Activated CD8-positive, alpha-beta T cell treated with anti-CD3 and anti-CD28 coated beads for 36 hours (primary cell): ENCODE measurements at regions not wholly inside any gene's neighbourhood (a gene's known extent, or its start where the extent isn't known, plus 50 kb on each side); places are given as distances from the start of the nearest gene placed in this dataset.

ENCODE experiments used
- ATAC-seq: fragments of 200-7000 bp; cut with Tn5 transposase; one replicate; pipeline ENCODE4 v1.10.0; 2021; ENCODE audit warnings: mild to moderate bottlenecking, moderate library complexity
- CTCF ChIA-PET: fragments of 350-600 bp; sonication (Branson Sonifier 250); formaldehyde crosslinking; loops from one replicate; lab custom pipeline; 2021; ENCODE audit warnings: antibody characterized with exemption; lab: Charles Lee
- POLR2A ChIA-PET: fragments of 350-600 bp; sonication (Branson Sonifier 250); formaldehyde crosslinking; loops from one replicate; lab custom pipeline; 2021; ENCODE audit warnings: antibody characterized with exemption; lab: Charles Lee
- DNase-seq: peaks from one replicate; pipeline ENCODE4 v3.0.0-alpha.2; 2020
- H3K27ac Mint-ChIP-seq: one replicate; pipeline ENCODE4 v1.8.0; 2021; ENCODE audit warnings: mild to moderate bottlenecking, mixed read lengths
- H3K27me3 Mint-ChIP-seq: one replicate; pipeline ENCODE4 v1.8.0; 2021; ENCODE audit warnings: mixed read lengths
- H3K36me3 Mint-ChIP-seq: one replicate; pipeline ENCODE4 v1.8.0; 2021; ENCODE audit warnings: low read depth, mixed read lengths
- H3K4me1 Mint-ChIP-seq: one replicate; pipeline ENCODE4 v1.8.0; 2021; ENCODE audit warnings: low read depth, mixed read lengths
- H3K4me3 Mint-ChIP-seq: one replicate; pipeline ENCODE4 v1.8.0; 2021; ENCODE audit warnings: mild to moderate bottlenecking, moderate library complexity, mixed read lengths
- H3K9me3 Mint-ChIP-seq: one replicate; pipeline ENCODE4 v1.8.0; 2021; ENCODE audit warnings: mixed read lengths
- intact Hi-C: fragments of 100-400 bp; cut with micrococcal nuclease; formaldehyde crosslinking; loops from one replicate; pipeline ENCODE4 v1.10.0; 2022
- TF ChIP-seq, protein P1 (sequence below): fragments of 200-600 bp; IDR thresholded peaks from one replicate; pipeline ENCODE4 v1.8.0; 2022; ENCODE audit warnings: antibody characterized with exemption, mild to moderate bottlenecking

DNA sequence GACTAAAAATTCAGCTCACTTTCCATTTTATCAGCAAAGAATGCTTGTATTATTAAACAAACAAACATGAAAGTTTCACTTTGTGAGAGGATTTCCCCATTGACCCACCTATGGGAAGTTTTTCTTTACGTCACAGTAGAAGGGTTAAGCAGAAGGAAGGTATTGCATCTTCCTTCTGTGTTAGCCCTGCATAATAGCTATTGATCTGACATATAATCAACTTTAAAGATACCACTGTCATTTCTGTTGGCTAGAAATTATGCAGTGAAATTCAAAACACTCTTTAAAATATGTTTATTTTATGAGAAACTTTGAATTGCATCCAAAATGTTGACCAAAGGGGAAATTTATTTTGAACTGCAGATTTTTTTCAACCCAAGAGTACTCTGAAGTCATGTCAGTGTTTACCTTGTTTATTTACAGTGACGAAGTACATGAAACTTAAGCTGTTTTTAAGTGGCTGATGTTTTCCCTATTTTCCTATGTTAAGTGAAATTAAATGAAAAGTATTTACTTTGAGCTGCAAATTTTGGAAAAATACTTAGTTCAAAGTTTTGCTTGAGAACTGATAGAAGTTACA lies 566.4 kb downstream of the ZEB2 start:
- Mint-ChIP-seq H3K36me3 (no peaks in the 10 kb centered on the region), H3K27ac (no peak overlapping the region), H3K4me3 (no peak overlapping the region), H3K9me3 (no peaks in the 10 kb centered on the region), H3K4me1 (peaks cover 5% of the 10 kb centered on the region), H3K27me3 (no peaks in the 10 kb centered on the region)
- no peak for DNase-seq
- POLR2A ChIA-PET: no interaction called here
- CTCF ChIA-PET: no interaction called here
- intact Hi-C loops: no loop called here
- no peak for ATAC-seq
- TF ChIP-seq, protein P1, sequence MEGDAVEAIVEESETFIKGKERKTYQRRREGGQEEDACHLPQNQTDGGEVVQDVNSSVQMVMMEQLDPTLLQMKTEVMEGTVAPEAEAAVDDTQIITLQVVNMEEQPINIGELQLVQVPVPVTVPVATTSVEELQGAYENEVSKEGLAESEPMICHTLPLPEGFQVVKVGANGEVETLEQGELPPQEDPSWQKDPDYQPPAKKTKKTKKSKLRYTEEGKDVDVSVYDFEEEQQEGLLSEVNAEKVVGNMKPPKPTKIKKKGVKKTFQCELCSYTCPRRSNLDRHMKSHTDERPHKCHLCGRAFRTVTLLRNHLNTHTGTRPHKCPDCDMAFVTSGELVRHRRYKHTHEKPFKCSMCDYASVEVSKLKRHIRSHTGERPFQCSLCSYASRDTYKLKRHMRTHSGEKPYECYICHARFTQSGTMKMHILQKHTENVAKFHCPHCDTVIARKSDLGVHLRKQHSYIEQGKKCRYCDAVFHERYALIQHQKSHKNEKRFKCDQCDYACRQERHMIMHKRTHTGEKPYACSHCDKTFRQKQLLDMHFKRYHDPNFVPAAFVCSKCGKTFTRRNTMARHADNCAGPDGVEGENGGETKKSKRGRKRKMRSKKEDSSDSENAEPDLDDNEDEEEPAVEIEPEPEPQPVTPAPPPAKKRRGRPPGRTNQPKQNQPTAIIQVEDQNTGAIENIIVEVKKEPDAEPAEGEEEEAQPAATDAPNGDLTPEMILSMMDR: no peak

DNA sequence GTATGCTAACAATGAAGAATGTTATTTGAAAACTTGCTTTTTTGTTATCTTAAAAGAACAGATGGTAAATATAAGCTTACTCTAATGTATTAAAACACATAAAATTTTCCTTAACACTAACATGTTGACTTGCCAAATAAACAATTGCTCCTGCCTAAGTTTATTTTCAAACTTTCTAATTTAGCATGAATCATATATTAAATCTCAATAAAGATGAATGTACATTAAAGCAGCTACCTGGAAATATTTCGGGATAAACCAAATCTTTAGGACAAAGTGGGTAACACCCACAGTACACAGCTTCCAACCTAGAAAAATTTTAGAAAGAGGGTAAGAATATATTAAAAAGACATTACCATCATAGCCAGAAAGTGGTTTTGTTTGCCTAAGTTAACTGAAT lies 567.4 kb downstream of the ZEB2 start:
- H3K27ac Mint-ChIP-seq: no peak overlapping the region
- H3K4me1 Mint-ChIP-seq: peaks cover 5% of the 10 kb centered on the region
- ChIA-PET POLR2A (no interaction called here), CTCF (no interaction called here)
- H3K36me3 Mint-ChIP-seq: peaks cover 2% of the 10 kb centered on the region
- DNase-seq (no peak), ATAC-seq (no peak)
- H3K9me3 Mint-ChIP-seq: no peaks in the 10 kb centered on the region
- TF ChIP-seq, protein P1: no peak
- no peak overlapping the region for H3K4me3 Mint-ChIP-seq
- H3K27me3 Mint-ChIP-seq: no peaks in the 10 kb centered on the region
- intact Hi-C loops: no loop called here

DNA sequence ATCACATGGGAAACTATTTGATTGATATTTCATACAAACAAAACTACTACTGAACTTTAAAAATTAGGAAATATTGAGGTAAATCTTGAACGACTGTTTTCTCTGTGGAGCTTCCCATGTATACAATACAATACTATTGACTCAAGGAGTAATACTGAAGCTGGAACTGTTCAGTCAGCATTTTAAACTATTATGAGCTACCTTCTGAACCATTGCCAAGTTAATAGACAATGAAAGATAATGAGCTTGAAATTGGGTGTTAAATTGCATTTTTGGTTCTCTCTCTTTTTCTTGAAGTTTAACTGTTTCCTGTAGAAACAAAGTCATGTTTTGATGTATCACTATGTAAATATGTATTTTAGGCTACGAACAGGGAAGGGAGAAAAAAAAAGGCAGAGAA lies 569.2 kb downstream of the ZEB2 start:
- TF ChIP-seq, protein P1: no peak
- intact Hi-C loops: no loop called here
- DNase-seq (no peak), ATAC-seq (no peak)
- H3K36me3 Mint-ChIP-seq: peaks cover 17% of the 10 kb centered on the region
- CTCF ChIA-PET: interaction anchor here (1.2 kb wide), 1 partner anchor 13 kb away, joined by 3 read pairs; no protein-coding TSS in a partner anchor
- H3K4me1 Mint-ChIP-seq: peaks cover 5% of the 10 kb centered on the region
- no peak overlapping the region for H3K4me3 Mint-ChIP-seq
- H3K9me3 Mint-ChIP-seq: no peaks in the 10 kb centered on the region
- POLR2A ChIA-PET: no interaction called here
- H3K27me3 Mint-ChIP-seq: no peaks in the 10 kb centered on the region
- H3K27ac Mint-ChIP-seq: no peak overlapping the region

DNA sequence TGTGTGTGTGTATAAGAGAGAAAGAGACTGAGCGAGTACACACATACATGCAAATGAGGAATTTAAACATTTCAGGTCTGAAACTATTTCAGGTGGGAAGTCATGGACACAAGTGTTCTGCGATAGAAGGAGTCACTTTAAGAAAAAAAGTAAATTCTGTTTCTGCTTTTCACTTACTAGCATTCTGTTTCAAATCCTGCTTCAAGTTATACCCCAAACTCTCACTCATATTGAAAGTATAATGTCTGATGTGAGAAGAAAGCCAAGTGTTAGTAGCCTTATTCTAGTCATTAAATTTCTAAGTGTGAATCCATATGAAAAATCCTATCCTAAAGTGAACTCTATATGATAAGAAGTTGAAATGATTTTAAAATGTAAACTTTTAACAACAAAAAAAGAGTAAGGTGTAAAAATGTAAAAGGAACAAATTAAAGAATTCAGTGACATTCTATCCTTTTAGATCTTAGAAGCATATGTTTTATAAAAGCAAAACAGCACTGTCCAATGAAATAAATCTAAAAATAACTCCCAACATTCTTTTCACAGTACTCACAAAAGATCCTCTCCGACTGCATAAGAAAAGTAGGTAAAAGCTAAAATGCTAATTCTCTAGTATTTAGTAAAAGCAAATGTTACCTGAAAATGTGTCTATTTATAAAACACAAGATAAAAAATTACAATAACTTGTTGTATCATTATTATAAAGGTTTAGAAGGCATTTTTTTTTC lies 570.6 kb downstream of the ZEB2 start:
- CTCF ChIA-PET: interaction anchor here (1.0 to 1.2 kb wide), 2 partner anchors 12 to 14 kb away, joined by 3 read pairs; no protein-coding TSS in a partner anchor
- H3K4me3 Mint-ChIP-seq: no peak overlapping the region
- no peak for ATAC-seq
- H3K27ac Mint-ChIP-seq: no peak overlapping the region
- peaks cover 24% of the 10 kb centered on the region for H3K36me3 Mint-ChIP-seq
- intact Hi-C loops: no loop called here
- H3K27me3 Mint-ChIP-seq: no peaks in the 10 kb centered on the region
- no peak for DNase-seq
- no peaks in the 10 kb centered on the region for H3K9me3 Mint-ChIP-seq
- TF ChIP-seq, protein P1: no peak
- H3K4me1 Mint-ChIP-seq: peaks cover 5% of the 10 kb centered on the region
- POLR2A ChIA-PET: no interaction called here

DNA sequence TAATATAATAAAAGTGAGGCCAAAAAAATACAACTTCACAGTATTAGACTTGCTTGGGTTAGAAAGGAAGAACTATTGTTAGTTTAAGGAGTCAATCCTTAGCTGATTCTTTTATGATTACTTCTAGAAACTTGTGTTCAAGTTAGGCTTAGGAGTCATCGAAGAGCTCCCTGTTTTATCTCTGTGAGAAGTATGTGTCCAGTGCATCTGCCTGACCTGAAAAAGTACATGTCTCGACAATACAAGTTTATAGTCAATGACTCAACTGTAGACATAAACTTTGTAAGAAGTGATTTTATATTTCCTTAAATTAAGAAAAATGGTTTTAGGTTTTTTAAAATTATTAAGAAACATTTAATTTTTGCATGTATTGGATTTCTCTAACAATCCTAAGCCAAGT lies 571.2 kb downstream of the ZEB2 start:
- no peak for ATAC-seq
- Mint-ChIP-seq H3K4me1 (peaks cover 5% of the 10 kb centered on the region), H3K36me3 (peaks cover 24% of the 10 kb centered on the region), H3K27ac (no peak overlapping the region), H3K9me3 (no peaks in the 10 kb centered on the region), H3K27me3 (no peaks in the 10 kb centered on the region), H3K4me3 (no peak overlapping the region)
- ChIA-PET POLR2A (no interaction called here), CTCF (interaction anchor here (1.0 kb wide), 1 partner anchor 13 kb away, joined by 3 read pairs; no protein-coding TSS in a partner anchor)
- DNase-seq: no peak
- TF ChIP-seq, protein P1: no peak
- intact Hi-C loops: no loop called here
